Thymus (tissue), 11 donors: ENCODE measurements at regions not wholly inside any gene's neighbourhood (a gene's known extent, or its start where the extent isn't known, plus 50 kb on each side); places are given as distances from the start of the nearest gene placed in this dataset.

Source experiments
- DNase-seq, 9 donors: peaks; one replicate each; pipeline ENCODE4 v3.0.0-alpha.2; 2013; ENCODE audit warnings: low spot score in 9 of 9, low read depth in 6 of 9, missing footprints in 1 of 9
- H3K27ac ChIP-seq, 2 donors: one replicate each; pipeline ENCODE4 v1.5.1; 2013; ENCODE audit warnings: control low read depth in 1 of 2, low read depth in 1 of 2, low read length in 1 of 2, mild to moderate bottlenecking in 1 of 2, moderate library complexity in 1 of 2
- H3K27me3 ChIP-seq, 2 donors: one replicate each; pipeline ENCODE4 v1.5.1; 2013; ENCODE audit warnings: low read length in 1 of 2; ENCODE audit not compliant: control insufficient read depth in 2 of 2, insufficient read depth in 1 of 2
- H3K36me3 ChIP-seq, 2 donors: one replicate each; pipeline ENCODE4 v1.5.1; 2013; ENCODE audit warnings: low read length in 1 of 2, mild to moderate bottlenecking in 1 of 2, moderate library complexity in 1 of 2; ENCODE audit not compliant: control insufficient read depth in 2 of 2, insufficient read depth in 2 of 2
- H3K4me1 ChIP-seq, 2 donors: one replicate each; pipeline ENCODE4 v1.5.1; 2013; ENCODE audit warnings: low read length in 2 of 2; ENCODE audit not compliant: control insufficient read depth in 2 of 2, insufficient read depth in 2 of 2
- H3K4me3 ChIP-seq, 2 donors: one replicate each; pipeline ENCODE4 v1.5.1; 2013; ENCODE audit warnings: low read length in 2 of 2, control low read depth in 1 of 2, mild to moderate bottlenecking in 1 of 2
- H3K9me3 ChIP-seq, 2 donors: one replicate each; pipeline ENCODE4 v1.5.1; 2013; ENCODE audit warnings: low read length in 1 of 2, mild to moderate bottlenecking in 1 of 2; ENCODE audit not compliant: control insufficient read depth in 2 of 2, insufficient read depth in 1 of 2
- WGBS: extraction: QIAGEN DNeasy Blood & Tissue Kit; methylation state at CpG from one replicate; pipeline ENCODE4 v1.1.7; 2013; 5-methylcytosine and 5-hydroxymethylcytosine counted together
- donor health status: healthy.

GRCh38 chr22:44384563-44385295, 72.0 kb upstream of the SHISAL1 start:
- WGBS = 92% methylated on average over 12 of the region's 12 CpGs
- DNase-seq = no peak
- Histone ChIP-seq H3K36me3 (no peaks in the 10 kb centered on the region), H3K4me1 (peaks cover 0 to 9% of the 10 kb centered on the region in 2 donors), H3K4me3 (no peak overlapping the region), H3K27ac (no peak overlapping the region), H3K27me3 (no peaks in the 10 kb centered on the region), H3K9me3 (no peaks in the 10 kb centered on the region)

- Histone ChIP-seq H3K4me1 (peaks cover 0 to 9% of the 10 kb centered on the region in 2 donors), H3K27me3 (no peaks in the 10 kb centered on the region), H3K4me3 (no peak overlapping the region), H3K36me3 (no peaks in the 10 kb centered on the region), H3K27ac (no peak overlapping the region), H3K9me3 (no peaks in the 10 kb centered on the region)
- DNase-seq = no peak
- WGBS = 89% methylated on average over 14 of the region's 14 CpGs
These were observed 71.2 kb upstream of the SHISAL1 start for GRCh38 chr22:44383652-44384562.

DNA sequence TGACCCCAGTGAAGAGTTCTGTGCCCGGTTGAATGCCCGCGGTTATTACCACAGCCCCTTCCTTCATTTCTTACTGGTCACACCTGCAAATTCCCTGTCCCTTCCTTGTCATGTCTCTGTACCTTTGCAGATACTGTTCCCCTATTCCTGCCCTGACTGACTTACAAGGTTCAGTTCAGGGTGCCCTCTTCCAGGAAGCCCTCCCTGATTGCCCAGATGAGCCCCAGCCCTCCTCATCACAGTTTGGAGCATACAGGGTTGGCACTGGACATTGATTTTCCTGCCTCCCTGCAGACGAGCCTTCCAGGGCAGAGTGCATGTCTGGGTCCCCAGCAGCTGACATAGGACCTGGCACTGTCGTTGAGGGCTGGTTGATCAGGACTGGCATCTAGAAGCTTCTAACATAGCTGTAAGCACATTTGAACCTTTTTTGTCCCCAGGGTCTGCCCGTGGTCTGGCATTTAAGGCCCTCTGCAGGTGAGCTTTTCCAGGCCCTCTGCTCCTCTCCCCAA, 70.4 kb upstream of the SHISAL1 start:
- Histone ChIP-seq H3K9me3 (no peaks in the 10 kb centered on the region), H3K36me3 (no peaks in the 10 kb centered on the region), H3K4me1 (peaks cover 0 to 9% of the 10 kb centered on the region in 2 donors), H3K27me3 (no peaks in the 10 kb centered on the region), H3K4me3 (no peak overlapping the region), H3K27ac (no peak overlapping the region)
- WGBS = 77% methylated on average over 6 of the region's 6 CpGs
- DNase-seq = no peak

GRCh38 chr22:44382116-44383038, 69.6 kb upstream of the SHISAL1 start:
- Histone ChIP-seq H3K4me3 (no peak overlapping the region), H3K27ac (no peak overlapping the region), H3K9me3 (no peaks in the 10 kb centered on the region), H3K4me1 (peaks cover 0 to 9% of the 10 kb centered on the region in 2 donors), H3K27me3 (no peaks in the 10 kb centered on the region), H3K36me3 (no peaks in the 10 kb centered on the region)
- WGBS = 85% methylated on average over 32 of the region's 32 CpGs
- no peak for DNase-seq

DNA sequence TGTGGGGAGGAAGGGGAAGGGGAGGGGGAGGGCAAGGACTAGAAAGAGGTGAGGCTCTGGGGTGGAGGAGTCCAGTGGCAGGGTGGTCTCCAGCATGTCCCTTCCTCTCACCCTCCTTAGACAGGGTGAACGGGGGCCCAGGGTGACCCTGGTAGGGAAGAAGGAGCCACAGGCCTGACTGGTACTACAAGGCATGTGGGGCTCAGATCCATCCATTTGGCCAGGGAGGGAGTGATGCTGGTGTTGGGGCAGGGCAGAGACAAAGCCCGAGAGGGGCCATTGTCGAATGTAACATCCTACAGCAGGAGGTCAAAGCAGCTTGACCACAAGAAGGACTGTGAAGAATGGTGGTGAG, 69.0 kb upstream of the SHISAL1 start:
- no peak for DNase-seq
- Histone ChIP-seq H3K4me1 (peaks cover 0 to 9% of the 10 kb centered on the region in 2 donors), H3K27me3 (no peaks in the 10 kb centered on the region), H3K4me3 (no peak overlapping the region), H3K9me3 (no peaks in the 10 kb centered on the region), H3K36me3 (no peaks in the 10 kb centered on the region), H3K27ac (no peak overlapping the region)
- WGBS = 67% methylated on average over 3 of the region's 3 CpGs

DNA sequence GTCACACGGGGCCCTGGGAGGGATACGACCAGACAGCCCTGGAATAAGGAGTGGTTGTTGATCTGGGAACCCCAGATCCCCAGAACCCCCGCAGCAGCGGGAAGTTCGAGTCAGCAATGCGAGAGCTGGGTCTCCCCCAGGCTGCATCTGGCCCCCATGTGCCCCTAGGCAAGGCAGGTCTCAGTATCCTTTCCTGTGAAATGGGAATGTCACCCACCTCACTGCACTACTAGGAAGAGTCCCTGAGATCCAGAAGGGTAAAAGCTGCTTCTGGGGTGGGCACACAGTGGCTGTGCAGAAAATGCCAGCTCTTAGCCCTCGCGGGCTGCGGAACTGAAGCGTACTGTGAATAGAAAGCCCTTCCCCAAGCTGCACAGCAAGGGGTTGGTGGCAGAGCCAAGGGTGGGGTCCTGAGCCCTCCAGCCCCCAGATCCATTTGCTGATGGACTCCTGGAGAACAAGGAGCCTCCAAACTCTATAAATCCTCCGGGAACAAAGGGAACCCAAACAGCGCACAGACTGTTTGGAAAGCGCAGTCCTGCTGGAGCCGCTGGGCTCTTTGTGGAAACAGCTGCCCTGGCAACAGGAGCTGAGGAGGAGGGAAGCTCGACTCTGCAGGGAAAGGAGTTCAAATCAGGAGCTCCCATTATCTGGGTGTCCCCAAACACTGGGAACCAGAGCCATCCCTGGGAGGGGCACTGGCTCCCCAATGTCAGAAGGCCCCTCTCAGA, 68.2 kb upstream of the SHISAL1 start:
- no peaks in the 10 kb centered on the region for H3K9me3 ChIP-seq
- peaks cover 0 to 9% of the 10 kb centered on the region in 2 donors for H3K4me1 ChIP-seq
- H3K27me3 ChIP-seq = no peaks in the 10 kb centered on the region
- no peak for DNase-seq
- H3K36me3 ChIP-seq = no peaks in the 10 kb centered on the region
- H3K27ac ChIP-seq = no peak overlapping the region
- H3K4me3 ChIP-seq = no peak overlapping the region
- 78% methylated on average over 15 of the region's 15 CpGs for WGBS

DNA sequence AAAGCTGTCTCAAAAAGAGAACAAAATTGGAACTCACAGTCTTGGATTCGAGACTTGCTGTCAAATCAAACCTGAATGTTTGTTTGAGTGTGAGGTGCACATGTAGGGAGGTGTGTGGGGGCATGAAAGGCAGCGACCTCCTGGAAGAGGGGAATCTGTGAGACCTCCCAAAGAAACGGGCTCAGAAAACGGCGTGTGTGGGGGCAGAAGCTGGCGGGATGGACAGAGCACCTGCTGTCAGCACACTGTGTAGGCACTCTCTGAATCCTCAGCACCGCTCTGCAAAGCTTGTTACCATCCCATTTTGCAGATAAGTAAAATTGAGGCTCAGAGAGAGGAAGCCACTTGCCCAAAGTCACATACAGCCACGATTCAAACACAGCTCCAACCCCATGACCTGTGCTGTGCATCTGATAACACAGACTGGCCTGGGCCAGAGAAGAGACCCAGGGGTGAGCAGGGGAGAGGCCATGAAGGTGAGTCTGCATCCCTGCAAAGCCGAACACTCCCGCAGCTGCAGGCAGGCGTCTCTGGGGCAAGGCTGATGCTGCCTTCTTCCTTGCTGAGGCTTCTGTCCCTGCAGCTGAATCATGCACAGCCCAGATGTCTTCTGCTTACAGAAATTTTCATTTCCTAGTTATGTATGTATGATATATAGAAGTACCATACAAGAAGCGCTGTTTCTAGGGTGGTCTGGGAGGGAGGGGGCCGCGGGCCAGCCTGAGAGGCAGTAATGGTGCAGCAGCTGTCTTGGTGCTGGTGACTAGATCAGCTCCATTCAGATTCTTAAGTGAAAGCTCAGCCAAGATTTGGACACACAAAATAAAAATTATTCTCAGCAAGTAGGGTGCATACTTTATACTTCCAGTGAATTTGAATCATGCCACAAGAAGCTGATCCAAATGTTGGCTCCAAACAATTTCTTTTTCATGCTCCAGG, 67.3 kb upstream of the SHISAL1 start:
- Histone ChIP-seq H3K4me1 (peaks cover 0 to 9% of the 10 kb centered on the region in 2 donors), H3K9me3 (no peaks in the 10 kb centered on the region), H3K27me3 (no peaks in the 10 kb centered on the region), H3K27ac (no peak overlapping the region), H3K36me3 (no peaks in the 10 kb centered on the region), H3K4me3 (no peak overlapping the region)
- 91% methylated on average over 14 of the region's 14 CpGs for WGBS
- no peak for DNase-seq
